ENCODE measurements at regions not wholly inside any gene's neighbourhood (a gene's known extent, or its start where the extent isn't known, plus 50 kb on each side); places are given as distances from the start of the nearest gene placed in this dataset.

- H3K4me1 Mint-ChIP-seq, result no peaks in the 10 kb centered on the region
- H3K27me3 Mint-ChIP-seq, result peaks cover 9% of the 10 kb centered on the region
- no peak overlapping the region for H3K27ac Mint-ChIP-seq
- H3K36me3 Mint-ChIP-seq, result no peaks in the 10 kb centered on the region
- no peak overlapping the region for H3K4me3 Mint-ChIP-seq
- no peaks in the 10 kb centered on the region for H3K9me3 Mint-ChIP-seq
Measured at GRCh38 chr11:134696455-134696854, 284.4 kb upstream of the B3GAT1 start.

- H3K9me3 Mint-ChIP-seq, result no peaks in the 10 kb centered on the region
- H3K36me3 Mint-ChIP-seq, result no peaks in the 10 kb centered on the region
- no peak overlapping the region for H3K27ac Mint-ChIP-seq
- no peak overlapping the region for H3K4me3 Mint-ChIP-seq
- H3K27me3 Mint-ChIP-seq, result peaks cover 18% of the 10 kb centered on the region
- no peaks in the 10 kb centered on the region for H3K4me1 Mint-ChIP-seq
Measured at GRCh38 chr11:134691985-134692384, 279.9 kb upstream of the B3GAT1 start.

GRCh38 chr11:134691295-134691873, 279.3 kb upstream of the B3GAT1 start:
- no peak overlapping the region for H3K4me3 Mint-ChIP-seq
- no peaks in the 10 kb centered on the region for H3K4me1 Mint-ChIP-seq
- H3K9me3 Mint-ChIP-seq, result no peaks in the 10 kb centered on the region
- H3K27me3 Mint-ChIP-seq, result peaks cover 18% of the 10 kb centered on the region
- H3K36me3 Mint-ChIP-seq, result no peaks in the 10 kb centered on the region
- no peak overlapping the region for H3K27ac Mint-ChIP-seq

GRCh38 chr11:134689886-134690285, 277.8 kb upstream of the B3GAT1 start:
- peaks cover 18% of the 10 kb centered on the region for H3K27me3 Mint-ChIP-seq
- H3K4me1 Mint-ChIP-seq, result no peaks in the 10 kb centered on the region

GRCh38 chr11:134687548-134687947, 275.5 kb upstream of the B3GAT1 start:
- Mint-ChIP-seq H3K27me3 (peaks cover 20% of the 10 kb centered on the region), H3K27ac (no peak overlapping the region), H3K36me3 (no peaks in the 10 kb centered on the region), H3K4me3 (no peak overlapping the region), H3K9me3 (no peaks in the 10 kb centered on the region), H3K4me1 (no peaks in the 10 kb centered on the region)

More at GRCh38 chr11:134689886-134690285, 277.8 kb upstream of the B3GAT1 start:
- Mint-ChIP-seq H3K27ac (no peak overlapping the region), H3K36me3 (no peaks in the 10 kb centered on the region), H3K9me3 (no peaks in the 10 kb centered on the region), H3K4me3 (no peak overlapping the region)

GRCh38 chr11:134686460-134687061, 274.5 kb upstream of the B3GAT1 start:
- no peak overlapping the region for H3K27ac Mint-ChIP-seq
- H3K36me3 Mint-ChIP-seq, result no peaks in the 10 kb centered on the region
- H3K27me3 Mint-ChIP-seq, result peaks cover 14% of the 10 kb centered on the region
- no peaks in the 10 kb centered on the region for H3K9me3 Mint-ChIP-seq
- no peaks in the 10 kb centered on the region for H3K4me1 Mint-ChIP-seq
- no peak overlapping the region for H3K4me3 Mint-ChIP-seq

GRCh38 chr11:134685793-134686380, 273.8 kb upstream of the B3GAT1 start:
- Mint-ChIP-seq H3K27ac (no peak overlapping the region), H3K4me3 (no peak overlapping the region), H3K9me3 (no peaks in the 10 kb centered on the region), H3K36me3 (no peaks in the 10 kb centered on the region), H3K27me3 (peaks cover 12% of the 10 kb centered on the region), H3K4me1 (no peaks in the 10 kb centered on the region)

GRCh38 chr11:134684576-134684975, 272.5 kb upstream of the B3GAT1 start:
- Mint-ChIP-seq H3K4me1 (no peaks in the 10 kb centered on the region), H3K27me3 (peaks cover 6% of the 10 kb centered on the region), H3K36me3 (no peaks in the 10 kb centered on the region), H3K27ac (no peak overlapping the region), H3K4me3 (no peak overlapping the region), H3K9me3 (no peaks in the 10 kb centered on the region)

GRCh38 chr11:134683860-134684259, 271.8 kb upstream of the B3GAT1 start:
- no peak overlapping the region for H3K4me3 Mint-ChIP-seq
- peaks cover 5% of the 10 kb centered on the region for H3K27me3 Mint-ChIP-seq
- H3K27ac Mint-ChIP-seq, result no peak overlapping the region
- no peaks in the 10 kb centered on the region for H3K36me3 Mint-ChIP-seq
- no peaks in the 10 kb centered on the region for H3K4me1 Mint-ChIP-seq
- H3K9me3 Mint-ChIP-seq, result no peaks in the 10 kb centered on the region

- no peaks in the 10 kb centered on the region for H3K36me3 Mint-ChIP-seq
- peaks cover 5% of the 10 kb centered on the region for H3K27me3 Mint-ChIP-seq
- H3K9me3 Mint-ChIP-seq, result no peaks in the 10 kb centered on the region
- H3K27ac Mint-ChIP-seq, result no peak overlapping the region
- H3K4me1 Mint-ChIP-seq, result no peaks in the 10 kb centered on the region
- no peak overlapping the region for H3K4me3 Mint-ChIP-seq
Measured at GRCh38 chr11:134682577-134682976, 270.5 kb upstream of the B3GAT1 start.

- Mint-ChIP-seq H3K27me3 (peaks cover 3% of the 10 kb centered on the region), H3K36me3 (no peaks in the 10 kb centered on the region)
Measured at GRCh38 chr11:134679592-134679991, 267.6 kb upstream of the B3GAT1 start.

GRCh38 chr11:134678744-134679143, 266.7 kb upstream of the B3GAT1 start:
- peaks cover 3% of the 10 kb centered on the region for H3K27me3 Mint-ChIP-seq
- H3K4me1 Mint-ChIP-seq, result no peaks in the 10 kb centered on the region
- H3K27ac Mint-ChIP-seq, result no peak overlapping the region
- H3K4me3 Mint-ChIP-seq, result no peak overlapping the region
- H3K9me3 Mint-ChIP-seq, result no peaks in the 10 kb centered on the region
- H3K36me3 Mint-ChIP-seq, result no peaks in the 10 kb centered on the region

More at GRCh38 chr11:134679592-134679991, 267.6 kb upstream of the B3GAT1 start:
- no peak overlapping the region for H3K27ac Mint-ChIP-seq
- no peaks in the 10 kb centered on the region for H3K4me1 Mint-ChIP-seq
- no peak overlapping the region for H3K4me3 Mint-ChIP-seq
- no peaks in the 10 kb centered on the region for H3K9me3 Mint-ChIP-seq

GRCh38 chr11:134677891-134678551, 266.0 kb upstream of the B3GAT1 start:
- Mint-ChIP-seq H3K9me3 (no peaks in the 10 kb centered on the region), H3K36me3 (no peaks in the 10 kb centered on the region)

GRCh38 chr11:134677397-134677822, 265.4 kb upstream of the B3GAT1 start:
- H3K36me3 Mint-ChIP-seq, result no peaks in the 10 kb centered on the region
- peaks cover 2% of the 10 kb centered on the region for H3K27me3 Mint-ChIP-seq
- H3K4me3 Mint-ChIP-seq, result no peak overlapping the region
- no peak overlapping the region for H3K27ac Mint-ChIP-seq
- H3K4me1 Mint-ChIP-seq, result no peaks in the 10 kb centered on the region
- H3K9me3 Mint-ChIP-seq, result no peaks in the 10 kb centered on the region

More at GRCh38 chr11:134677891-134678551, 266.0 kb upstream of the B3GAT1 start:
- H3K27ac Mint-ChIP-seq, result no peak overlapping the region
- no peaks in the 10 kb centered on the region for H3K4me1 Mint-ChIP-seq
- peaks cover 3% of the 10 kb centered on the region for H3K27me3 Mint-ChIP-seq
- H3K4me3 Mint-ChIP-seq, result no peak overlapping the region

GRCh38 chr11:134676516-134677287, 264.7 kb upstream of the B3GAT1 start:
- Mint-ChIP-seq H3K4me1 (no peaks in the 10 kb centered on the region), H3K27ac (no peak overlapping the region), H3K27me3 (peaks cover 6% of the 10 kb centered on the region), H3K36me3 (no peaks in the 10 kb centered on the region), H3K9me3 (no peaks in the 10 kb centered on the region), H3K4me3 (no peak overlapping the region)
